ENCODE measurements at regions not wholly inside any gene's neighbourhood (a gene's known extent, or its start where the extent isn't known, plus 50 kb on each side); places are given as distances from the start of the nearest gene placed in this dataset.

DNA sequence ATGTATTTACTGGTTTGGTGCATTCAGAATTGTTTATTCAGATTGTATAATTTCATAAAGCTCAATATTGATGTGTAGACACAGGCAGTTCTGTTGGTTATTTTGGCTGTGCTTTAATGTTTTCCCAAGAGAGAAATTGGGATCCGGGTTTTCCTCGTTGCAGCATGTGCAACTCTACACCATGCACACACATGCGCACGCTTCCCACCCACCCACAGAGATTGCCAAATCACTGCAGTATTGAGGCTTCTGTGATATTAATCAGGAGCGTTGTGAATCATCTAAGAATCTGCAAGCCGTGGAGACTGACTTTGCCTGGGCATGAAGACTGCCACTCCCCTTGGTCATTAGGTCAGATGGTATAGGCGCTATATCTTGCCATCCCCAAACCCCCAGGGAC, 571.5 kb downstream of the SLC4A3 start:
- no peak for DNase-seq (ENCODE audit: extremely low spot score)
- POLR2A ChIA-PET: no interaction called here
- CTCF ChIA-PET: interaction anchor here (0.7 to 0.8 kb wide), 2 partner anchors 9 to 122 kb away, joined by 3 to 4 read pairs; no protein-coding TSS in a partner anchor
- no peak for TF ChIP-seq FOXM1 (IDR thresholded peaks at IDR 0.05; ENCODE audit: borderline replicate concordance)
- TF ChIP-seq, protein P1, sequence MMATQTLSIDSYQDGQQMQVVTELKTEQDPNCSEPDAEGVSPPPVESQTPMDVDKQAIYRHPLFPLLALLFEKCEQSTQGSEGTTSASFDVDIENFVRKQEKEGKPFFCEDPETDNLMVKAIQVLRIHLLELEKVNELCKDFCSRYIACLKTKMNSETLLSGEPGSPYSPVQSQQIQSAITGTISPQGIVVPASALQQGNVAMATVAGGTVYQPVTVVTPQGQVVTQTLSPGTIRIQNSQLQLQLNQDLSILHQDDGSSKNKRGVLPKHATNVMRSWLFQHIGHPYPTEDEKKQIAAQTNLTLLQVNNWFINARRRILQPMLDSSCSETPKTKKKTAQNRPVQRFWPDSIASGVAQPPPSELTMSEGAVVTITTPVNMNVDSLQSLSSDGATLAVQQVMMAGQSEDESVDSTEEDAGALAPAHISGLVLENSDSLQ (IDR thresholded peaks at IDR 0.05): no peak
- no peak for TF ChIP-seq ZNF384 (IDR thresholded peaks at IDR 0.05)
- TF ChIP-seq SUZ12 (IDR thresholded peaks at IDR 0.05): no peak
- no peak for TF ChIP-seq ELF4 (IDR thresholded peaks at IDR 0.05)
- TF ChIP-seq HDGF (IDR thresholded peaks at IDR 0.05; ENCODE audit: borderline replicate concordance): no peak
- no peak for TF ChIP-seq FOXA1 (IDR thresholded peaks at IDR 0.05)
- TF ChIP-seq ARNT (IDR thresholded peaks at IDR 0.05): no peak
- TF ChIP-seq NFRKB (IDR thresholded peaks at IDR 0.05): no peak

DNA sequence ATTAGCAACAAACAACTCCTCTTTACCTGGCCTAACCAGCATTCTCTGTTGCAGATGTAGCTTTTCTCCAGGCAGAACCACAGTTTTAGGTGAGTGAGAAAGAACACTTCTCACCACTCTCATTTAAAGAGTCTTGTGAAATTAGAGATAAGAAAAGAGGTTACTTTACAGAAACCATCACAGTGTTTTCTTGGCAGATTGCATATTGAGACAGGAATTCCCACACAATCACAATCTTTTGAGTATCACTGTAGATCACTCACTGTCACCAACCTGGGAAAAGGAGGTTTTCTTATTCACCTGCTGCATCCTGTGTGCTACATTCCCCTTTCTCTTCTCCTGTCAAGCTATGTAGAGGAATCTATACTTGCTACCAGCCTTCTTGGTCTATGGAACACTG, 574.6 kb downstream of the SLC4A3 start:
- ChIA-PET POLR2A (no interaction called here), CTCF (no interaction called here)
- no peak for DNase-seq (ENCODE audit: extremely low spot score)
- TF ChIP-seq, protein P1 (IDR thresholded peaks at IDR 0.05): no peak

DNA sequence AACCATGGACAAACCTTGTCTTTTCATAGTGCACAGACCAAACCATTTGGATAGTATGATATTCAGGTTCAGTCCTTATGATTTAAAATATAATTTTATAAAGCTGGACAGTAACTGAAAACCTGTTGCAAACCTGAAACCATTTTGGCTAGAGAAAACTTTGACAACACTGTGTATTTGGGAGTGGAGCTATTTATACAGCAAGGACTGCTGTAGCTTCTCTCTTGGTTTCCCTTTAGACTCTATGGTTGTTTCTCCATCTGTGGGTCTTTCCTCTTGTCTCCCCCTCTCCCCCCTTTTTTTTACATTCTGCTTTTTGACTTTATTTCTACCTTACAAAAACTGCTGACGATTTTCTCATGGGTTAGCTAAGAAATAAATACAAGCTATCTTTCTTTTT, 581.7 kb downstream of the SLC4A3 start:
- ChIA-PET CTCF (no interaction called here), POLR2A (no interaction called here)
- no peak for TF ChIP-seq NFRKB (IDR thresholded peaks at IDR 0.05)
- no peak for TF ChIP-seq BHLHE40 (IDR thresholded peaks at IDR 0.05; ENCODE audit: borderline replicate concordance)
- TF ChIP-seq FOXA1 (IDR thresholded peaks at IDR 0.05): no peak
- no peak for TF ChIP-seq SP1 (IDR thresholded peaks at IDR 0.05)
- TF ChIP-seq LEF1 (IDR thresholded peaks at IDR 0.05; ENCODE audit: borderline replicate concordance): no peak
- TF ChIP-seq, protein P1 (IDR thresholded peaks at IDR 0.05): no peak
- no peak for TF ChIP-seq L3MBTL2 (conservative IDR thresholded peaks at IDR 0.05)
- TF ChIP-seq ELF4 (IDR thresholded peaks at IDR 0.05): no peak
- TF ChIP-seq SUZ12 (IDR thresholded peaks at IDR 0.05): no peak
- TF ChIP-seq FOXM1 (IDR thresholded peaks at IDR 0.05; ENCODE audit: borderline replicate concordance): no peak
- TF ChIP-seq CTBP1 (IDR thresholded peaks at IDR 0.05; ENCODE audit: borderline replicate concordance): no peak
- no peak for TF ChIP-seq FOXK2 (IDR thresholded peaks at IDR 0.05)
- no peak for TF ChIP-seq ZNF384 (IDR thresholded peaks at IDR 0.05)
- TF ChIP-seq HDGF (IDR thresholded peaks at IDR 0.05; ENCODE audit: borderline replicate concordance): no peak
- no peak for TF ChIP-seq TARDBP (IDR thresholded peaks at IDR 0.05)
- no peak for DNase-seq (ENCODE audit: extremely low spot score)

DNA sequence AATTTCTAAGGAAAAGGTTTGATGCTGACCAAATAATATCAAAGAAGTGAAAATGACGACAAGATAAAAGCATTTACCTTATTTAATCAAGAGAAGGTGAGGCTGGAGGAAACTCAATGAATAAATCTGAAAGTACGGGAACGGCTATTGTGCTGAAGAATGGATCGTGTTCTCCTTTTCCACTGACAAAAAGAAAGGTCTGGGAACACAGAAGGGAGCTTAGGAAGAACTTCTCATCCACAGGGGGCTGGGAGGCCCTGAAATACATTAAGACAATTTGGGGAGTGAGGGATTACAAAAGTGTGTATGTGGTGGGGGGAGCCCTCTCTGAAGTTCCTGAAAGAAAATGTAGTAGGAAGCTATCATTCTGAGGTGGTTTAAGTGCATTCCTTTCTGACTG, 582.3 kb downstream of the SLC4A3 start:
- no peak for DNase-seq (ENCODE audit: extremely low spot score)
- TF ChIP-seq LEF1 (IDR thresholded peaks at IDR 0.05; ENCODE audit: borderline replicate concordance) (no peak), FOXA1 (IDR thresholded peaks at IDR 0.05) (no peak)
- POLR2A ChIA-PET: no interaction called here
- CTCF ChIA-PET: no interaction called here

DNA sequence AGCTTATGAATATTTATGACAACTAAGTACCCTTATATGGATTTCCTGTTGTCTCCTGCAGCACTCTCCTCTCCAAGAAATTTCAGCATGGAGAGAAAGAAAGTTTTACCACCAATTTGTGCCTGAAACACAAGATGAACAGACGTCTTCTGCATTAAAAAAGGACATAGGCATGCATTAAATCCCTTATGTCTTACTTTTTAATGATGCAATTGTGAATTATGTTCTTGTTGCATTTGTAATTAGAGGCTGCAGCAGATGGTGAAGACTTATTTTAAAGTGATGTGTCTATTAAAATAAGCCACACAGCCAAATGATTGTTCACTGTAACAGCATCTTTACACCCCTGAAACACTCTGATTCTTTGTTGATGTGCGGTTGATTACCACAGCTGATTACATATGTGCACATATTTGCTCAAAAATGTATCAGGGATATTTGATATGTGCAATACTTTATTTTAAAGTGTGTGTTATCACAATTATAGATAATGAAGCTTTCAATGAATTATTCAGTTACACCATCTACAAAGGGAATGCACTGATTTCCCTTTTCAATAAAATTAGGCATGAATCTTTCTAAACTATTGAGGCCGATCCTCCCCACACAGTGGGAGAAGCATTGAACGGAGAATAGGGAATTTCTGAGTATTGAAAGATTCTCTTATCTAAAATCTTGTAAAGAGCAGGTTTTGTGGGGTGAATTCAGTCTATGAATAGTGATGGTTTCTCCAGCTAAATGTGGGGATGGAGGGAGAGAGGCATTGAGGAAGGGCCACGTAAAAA, 585.1 kb downstream of the SLC4A3 start:
- TF ChIP-seq SUZ12 (IDR thresholded peaks at IDR 0.05) (no peak), NFRKB (IDR thresholded peaks at IDR 0.05) (no peak), SP1 (IDR thresholded peaks at IDR 0.05) (no peak), ARNT (IDR thresholded peaks at IDR 0.05) (no peak), ELF4 (IDR thresholded peaks at IDR 0.05) (no peak), FOXK2 (IDR thresholded peaks at IDR 0.05) (no peak), CTBP1 (IDR thresholded peaks at IDR 0.05; ENCODE audit: borderline replicate concordance) (no peak), TARDBP (IDR thresholded peaks at IDR 0.05) (no peak), HDGF (IDR thresholded peaks at IDR 0.05; ENCODE audit: borderline replicate concordance) (no peak), FOXA1 (IDR thresholded peaks at IDR 0.05) (no peak)
- TF ChIP-seq, protein P1 (IDR thresholded peaks at IDR 0.05): no peak
- CTCF ChIA-PET: no interaction called here
- POLR2A ChIA-PET: no interaction called here
- DNase-seq (ENCODE audit: extremely low spot score): no peak

DNA sequence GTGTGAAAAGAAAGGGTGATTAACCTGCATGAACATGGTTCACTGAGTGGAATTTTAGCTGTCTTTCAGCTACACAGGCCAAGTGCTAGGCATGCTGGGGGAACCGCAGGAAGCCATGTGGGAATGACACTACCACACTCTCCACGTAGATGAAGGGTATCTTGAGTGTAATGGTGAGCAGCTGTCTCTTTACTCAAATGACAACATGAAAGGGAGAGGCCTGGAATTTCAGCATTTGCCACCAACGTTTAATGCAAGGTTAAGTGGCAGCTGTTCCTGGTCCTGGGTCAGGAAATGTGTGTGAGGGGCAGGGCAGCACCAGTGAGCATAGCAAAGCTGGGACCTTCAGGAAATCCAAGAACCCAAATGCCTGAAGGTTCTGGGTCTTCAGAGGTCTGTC, 588.4 kb downstream of the SLC4A3 start:
- ChIA-PET CTCF (no interaction called here), POLR2A (no interaction called here)
- no peak for TF ChIP-seq SP1 (IDR thresholded peaks at IDR 0.05)
- TF ChIP-seq FOXM1 (IDR thresholded peaks at IDR 0.05; ENCODE audit: borderline replicate concordance): no peak
- no peak for TF ChIP-seq L3MBTL2 (conservative IDR thresholded peaks at IDR 0.05)
- no peak for TF ChIP-seq ELF4 (IDR thresholded peaks at IDR 0.05)
- no peak for TF ChIP-seq TARDBP (IDR thresholded peaks at IDR 0.05)
- no peak for TF ChIP-seq LEF1 (IDR thresholded peaks at IDR 0.05; ENCODE audit: borderline replicate concordance)
- no peak for TF ChIP-seq FOXA1 (IDR thresholded peaks at IDR 0.05)
- no peak for TF ChIP-seq ZNF384 (IDR thresholded peaks at IDR 0.05)
- TF ChIP-seq NFRKB (IDR thresholded peaks at IDR 0.05): no peak
- TF ChIP-seq, protein P1 (IDR thresholded peaks at IDR 0.05): no peak
- TF ChIP-seq HDGF (IDR thresholded peaks at IDR 0.05; ENCODE audit: borderline replicate concordance): no peak
- DNase-seq (ENCODE audit: extremely low spot score): no peak

Data from HEK293T (cell line).